WTC11 (cell line): ENCODE measurements at regions not wholly inside any gene's neighbourhood (a gene's known extent, or its start where the extent isn't known, plus 50 kb on each side); places are given as distances from the start of the nearest gene placed in this dataset.
"Not testable (repeated sequence)": the region's sequence is repeated elsewhere in the genome, so short reads cannot be mapped to it uniquely, and the experiment has no call there.

Experiments
- ATAC-seq: fragments of 200-7000 bp; cut with Tn5 transposase; 2 replicates; pipeline ENCODE4 v1.10.0; 2021; ENCODE audit warnings: mild to moderate bottlenecking, moderate library complexity
- CTCF ChIA-PET: fragments of 300-600 bp; sonication (Branson Sonifier 250); formaldehyde crosslinking; loops from one replicate; lab custom pipeline; 2021; ENCODE audit warnings: antibody characterized with exemption; lab: Charles Lee
- POLR2A ChIA-PET: fragments of 350-600 bp; sonication (Branson Sonifier 250); formaldehyde crosslinking; loops from one replicate; lab custom pipeline; 2021; ENCODE audit warnings: antibody characterized with exemption; lab: Charles Lee
- DNase-seq: peaks from one replicate; pipeline ENCODE4 v3.0.0; 2021; ENCODE audit warnings: low spot score
- H3K27ac Mint-ChIP-seq: 2 replicates; pipeline ENCODE4 v1.8.0; 2021; ENCODE audit warnings: mixed read lengths
- H3K27me3 Mint-ChIP-seq: 2 replicates; pipeline ENCODE4 v1.8.0; 2021; ENCODE audit warnings: low read depth, mild to moderate bottlenecking, moderate library complexity, mixed read lengths
- H3K36me3 Mint-ChIP-seq: 2 replicates; pipeline ENCODE4 v1.8.0; 2021; ENCODE audit warnings: mixed read lengths
- H3K4me1 Mint-ChIP-seq: 2 replicates; pipeline ENCODE4 v1.8.0; 2022; ENCODE audit warnings: mixed read lengths
- H3K4me3 Mint-ChIP-seq: 2 replicates; pipeline ENCODE4 v1.8.0; 2021; ENCODE audit warnings: mild to moderate bottlenecking, moderate library complexity, mixed read lengths
- H3K9me3 Mint-ChIP-seq: 2 replicates; pipeline ENCODE4 v1.8.0; 2021; ENCODE audit warnings: mixed read lengths

GRCh38 chr7:63407881-63408280 lies 590.8 kb upstream of the ZNF722 start:
- CTCF ChIA-PET, H3K4me1 Mint-ChIP-seq, H3K9me3 Mint-ChIP-seq, H3K36me3 Mint-ChIP-seq, H3K4me3 Mint-ChIP-seq, POLR2A ChIA-PET, ATAC-seq, H3K27me3 Mint-ChIP-seq, DNase-seq, H3K27ac Mint-ChIP-seq: not testable (repeated sequence)
